ENCODE measurements at regions not wholly inside any gene's neighbourhood (a gene's known extent, or its start where the extent isn't known, plus 50 kb on each side); places are given as distances from the start of the nearest gene placed in this dataset.

GRCh38 chr3:43783987-43784639, 93.4 kb downstream of the ABHD5 start:
- no peak for DNase-seq
- H3K27me3 Mint-ChIP-seq (ENCODE audit: low read depth, poor library complexity) = peaks cover 12% of the 10 kb centered on the region

GRCh38 chr3:43784640-43785011, 93.9 kb downstream of the ABHD5 start:
- Mint-ChIP-seq H3K27me3 (ENCODE audit: low read depth, poor library complexity) (peaks cover 17% of the 10 kb centered on the region), H3K4me1 (peaks cover 5% of the 10 kb centered on the region), H3K9me3 (no peaks in the 10 kb centered on the region), H3K27ac (no peak overlapping the region), H3K4me3 (no peak overlapping the region), H3K36me3 (ENCODE audit: low read depth) (no peaks in the 10 kb centered on the region)
- DNase-seq = no peak
- no peak for TF ChIP-seq CTCF (IDR thresholded peaks at IDR 0.05)

More at GRCh38 chr3:43783987-43784639, 93.4 kb downstream of the ABHD5 start:
- Mint-ChIP-seq H3K36me3 (ENCODE audit: low read depth) (no peaks in the 10 kb centered on the region), H3K4me1 (peaks cover 5% of the 10 kb centered on the region), H3K4me3 (no peak overlapping the region), H3K27ac (no peak overlapping the region), H3K9me3 (no peaks in the 10 kb centered on the region)
- no peak for TF ChIP-seq CTCF (IDR thresholded peaks at IDR 0.05)

DNA sequence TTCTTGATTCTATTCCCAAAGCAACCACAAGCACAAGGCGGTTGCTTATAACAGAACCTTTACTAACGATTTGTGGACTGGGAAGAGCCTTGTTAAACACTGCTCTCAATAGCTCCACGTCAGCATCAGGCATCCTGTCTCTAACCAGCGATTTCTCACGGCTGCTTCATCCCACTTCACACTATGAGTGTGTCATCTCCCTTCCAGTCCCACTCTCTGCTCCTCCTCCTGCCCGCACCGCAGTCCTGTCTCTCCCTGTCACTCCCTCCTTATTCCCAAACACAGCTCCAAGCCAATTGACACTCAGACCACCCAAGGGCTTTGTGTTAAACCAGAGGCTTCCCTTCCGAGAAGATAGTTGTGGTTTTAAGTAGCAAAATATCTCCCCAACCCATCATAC, 94.8 kb downstream of the ABHD5 start:
- Mint-ChIP-seq H3K4me3 (no peak overlapping the region), H3K9me3 (no peaks in the 10 kb centered on the region), H3K4me1 (peaks cover 5% of the 10 kb centered on the region), H3K27me3 (ENCODE audit: low read depth, poor library complexity) (peaks cover 23% of the 10 kb centered on the region), H3K27ac (no peak overlapping the region), H3K36me3 (ENCODE audit: low read depth) (no peaks in the 10 kb centered on the region)
- no peak for TF ChIP-seq CTCF (IDR thresholded peaks at IDR 0.05)
- no peak for DNase-seq

GRCh38 chr3:43786102-43786501, 95.4 kb downstream of the ABHD5 start:
- DNase-seq = no peak
- no peaks in the 10 kb centered on the region for H3K36me3 Mint-ChIP-seq (ENCODE audit: low read depth)

GRCh38 chr3:43786526-43787305, 96.0 kb downstream of the ABHD5 start:
- no peak for TF ChIP-seq CTCF (IDR thresholded peaks at IDR 0.05)
- Mint-ChIP-seq H3K27me3 (ENCODE audit: low read depth, poor library complexity) (peaks cover 27% of the 10 kb centered on the region), H3K36me3 (ENCODE audit: low read depth) (no peaks in the 10 kb centered on the region), H3K9me3 (no peaks in the 10 kb centered on the region), H3K4me3 (no peak overlapping the region), H3K27ac (peak overlapping the region; percentile 55), H3K4me1 (peaks cover 5% of the 10 kb centered on the region)
- DNase-seq = no peak

More at GRCh38 chr3:43786102-43786501, 95.4 kb downstream of the ABHD5 start:
- Mint-ChIP-seq H3K27me3 (ENCODE audit: low read depth, poor library complexity) (peaks cover 26% of the 10 kb centered on the region), H3K4me1 (peaks cover 5% of the 10 kb centered on the region), H3K4me3 (no peak overlapping the region), H3K27ac (no peak overlapping the region), H3K9me3 (no peaks in the 10 kb centered on the region)
- no peak for TF ChIP-seq CTCF (IDR thresholded peaks at IDR 0.05)

Measured in nephron progenitor cell (in vitro differentiated cells).